ENCODE measurements at regions not wholly inside any gene's neighbourhood (a gene's known extent, or its start where the extent isn't known, plus 50 kb on each side); places are given as distances from the start of the nearest gene placed in this dataset.
A peak's percentile ranks its signal among the peaks of the same experiment; 100 is the strongest.
"Not testable (repeated sequence)": the region's sequence is repeated elsewhere in the genome, so short reads cannot be mapped to it uniquely, and the experiment has no call there.

DNA sequence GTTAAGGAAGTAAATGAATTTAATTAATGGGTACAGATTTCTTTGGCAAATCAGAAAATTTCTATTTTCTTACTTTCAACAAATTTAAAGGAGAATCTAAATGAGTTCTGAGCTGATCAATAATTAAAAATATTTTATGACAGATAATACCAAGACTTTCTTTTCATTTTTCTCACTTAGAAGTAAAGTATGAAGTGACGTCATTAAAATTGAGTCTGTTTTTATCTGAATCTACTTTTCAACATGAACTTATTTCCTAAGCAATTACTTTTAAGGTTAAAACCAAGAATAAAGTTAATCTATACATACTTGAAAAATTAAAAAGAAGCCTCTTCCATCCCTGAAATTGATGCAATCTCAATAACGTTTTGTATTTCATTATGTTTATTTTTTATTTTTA is 552.8 kb upstream of the ST8SIA4 start:
- no peak for DNase-seq

GRCh38 chr5:101455048-101455447 is 552.0 kb upstream of the ST8SIA4 start:
- DNase-seq, result no peak

DNA sequence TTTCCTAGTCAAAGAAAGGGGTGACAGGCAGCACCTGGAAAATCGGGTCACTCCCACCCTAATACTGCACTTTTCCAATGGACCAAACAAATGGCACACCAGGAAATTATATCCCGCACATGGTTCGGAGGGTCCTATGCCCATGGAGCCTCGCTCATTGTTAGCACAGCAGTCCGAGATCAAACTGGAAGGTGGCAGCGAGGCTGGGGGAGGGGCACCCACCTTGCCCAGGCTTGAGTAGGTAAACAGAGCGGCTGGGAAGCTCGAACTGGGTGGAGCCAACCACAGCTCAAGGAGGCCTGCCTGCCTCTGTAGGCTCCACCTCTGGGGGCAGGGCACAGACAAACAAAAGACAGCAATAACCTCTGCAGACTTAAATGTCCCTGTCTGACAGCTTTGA is 539.2 kb upstream of the ST8SIA4 start:
- not testable (repeated sequence) for DNase-seq

DNA sequence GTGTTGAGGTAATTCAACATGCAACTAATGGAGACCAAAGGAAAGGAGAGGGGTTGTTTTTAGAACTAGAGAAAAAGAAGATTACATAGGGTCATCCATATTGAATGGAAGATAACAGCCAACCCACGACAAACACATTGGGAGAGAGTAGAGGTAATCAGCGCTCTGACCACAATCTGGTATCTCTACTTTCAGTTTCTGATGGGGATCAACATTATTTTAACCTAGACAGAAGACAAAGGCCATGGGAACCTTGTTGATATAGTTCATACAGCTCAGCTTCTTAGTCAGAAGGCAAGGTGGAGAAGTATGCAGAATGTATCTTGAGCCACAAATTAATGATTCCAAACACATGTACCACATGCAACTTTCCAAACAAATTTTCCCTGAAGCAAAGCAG is 537.1 kb upstream of the ST8SIA4 start:
- no peak for DNase-seq

DNA sequence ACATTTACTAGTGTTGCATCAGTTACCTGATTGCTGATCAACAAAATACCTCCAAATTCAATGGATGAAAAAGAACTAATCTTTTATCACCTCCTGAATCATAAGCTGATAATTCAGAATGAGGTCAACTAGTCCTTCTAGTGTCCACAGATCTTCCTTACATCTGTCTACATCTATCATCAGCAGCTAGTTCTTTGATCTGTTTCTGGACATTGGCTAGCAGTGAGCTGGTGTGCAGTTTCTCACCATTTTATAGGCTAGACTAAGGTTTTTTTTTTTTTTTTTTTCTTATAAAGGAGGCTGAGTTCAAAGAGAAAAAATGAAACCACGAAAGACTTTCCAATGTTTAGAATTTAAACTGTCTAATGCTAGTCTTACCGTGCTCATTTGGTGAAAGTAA is 534.3 kb upstream of the ST8SIA4 start:
- DNase-seq, result no peak

DNA sequence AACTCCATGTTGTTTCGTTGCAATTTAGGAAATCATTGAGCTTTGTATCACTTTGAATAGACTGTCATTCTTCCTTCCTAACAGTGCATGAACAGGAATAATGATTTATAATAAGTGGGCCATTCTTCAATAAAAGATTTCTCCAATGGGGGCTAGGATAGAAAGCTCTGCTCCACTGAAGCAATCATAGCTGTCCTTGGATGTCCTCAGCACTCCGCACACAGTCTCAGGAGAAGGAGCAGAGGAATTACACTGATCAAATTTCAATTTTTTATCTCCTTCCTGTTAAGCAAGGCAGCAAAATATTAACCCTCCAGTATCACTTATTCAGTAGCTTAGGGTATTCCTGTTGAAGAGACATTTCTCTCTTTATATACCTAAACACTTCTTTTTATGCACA is 532.7 kb upstream of the ST8SIA4 start:
- DNase-seq, result no peak

DNA sequence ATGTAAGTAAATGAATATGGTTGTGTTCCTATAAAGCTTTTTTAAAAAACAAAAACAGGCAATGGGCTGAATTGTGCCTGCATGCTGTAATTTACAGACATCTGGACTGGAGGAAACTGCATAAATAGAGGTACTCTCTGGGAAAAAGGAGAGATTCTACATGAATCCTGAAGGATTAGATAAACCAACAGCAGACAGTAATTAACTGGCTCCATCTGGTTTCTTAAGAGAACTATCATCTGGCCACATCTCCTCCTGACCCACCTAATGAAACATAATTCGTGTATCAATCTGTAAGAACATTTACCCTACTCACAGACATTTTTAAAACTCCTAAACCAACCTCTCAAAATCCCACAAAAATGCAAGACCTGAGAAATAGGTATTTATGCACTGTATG is 528.1 kb upstream of the ST8SIA4 start:
- no peak for DNase-seq

GRCh38 chr5:101430551-101430950 is 527.5 kb upstream of the ST8SIA4 start:
- DNase-seq, result no peak

GRCh38 chr5:101429241-101429640 is 526.2 kb upstream of the ST8SIA4 start:
- no peak for DNase-seq

GRCh38 chr5:101425339-101425859 is 522.3 kb upstream of the ST8SIA4 start:
- no peak for DNase-seq

DNA sequence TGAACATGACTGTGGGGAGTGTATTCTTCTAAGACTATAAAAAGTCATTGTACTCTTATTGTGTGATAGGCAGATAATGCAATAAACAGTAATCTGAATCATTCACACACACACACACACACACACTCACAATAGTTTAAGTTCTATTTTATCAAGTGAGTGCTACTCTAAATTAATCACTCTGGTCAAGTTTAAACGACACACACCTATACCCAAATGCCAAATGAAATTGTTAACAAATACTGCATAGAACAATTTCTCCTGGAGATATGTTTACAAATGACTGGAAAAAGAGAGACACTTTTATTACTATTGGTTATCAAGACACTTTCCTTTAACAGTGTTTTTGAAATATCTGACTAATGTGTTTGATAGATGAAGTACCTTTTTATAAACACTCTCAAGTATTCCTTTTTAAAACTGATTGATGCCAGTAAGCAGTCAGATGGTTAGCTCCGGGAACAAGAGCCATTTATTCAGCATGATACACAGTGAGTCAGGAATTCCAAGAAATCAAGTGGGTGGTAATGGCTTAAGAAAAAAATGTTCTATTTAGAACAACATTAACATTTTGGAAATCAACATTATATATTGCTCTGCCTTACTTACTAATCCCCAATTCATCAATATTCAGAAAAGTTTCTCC is 521.6 kb upstream of the ST8SIA4 start:
- no peak for DNase-seq

- no peak for DNase-seq
These were observed 515.6 kb upstream of the ST8SIA4 start for GRCh38 chr5:101418713-101419118.

DNA sequence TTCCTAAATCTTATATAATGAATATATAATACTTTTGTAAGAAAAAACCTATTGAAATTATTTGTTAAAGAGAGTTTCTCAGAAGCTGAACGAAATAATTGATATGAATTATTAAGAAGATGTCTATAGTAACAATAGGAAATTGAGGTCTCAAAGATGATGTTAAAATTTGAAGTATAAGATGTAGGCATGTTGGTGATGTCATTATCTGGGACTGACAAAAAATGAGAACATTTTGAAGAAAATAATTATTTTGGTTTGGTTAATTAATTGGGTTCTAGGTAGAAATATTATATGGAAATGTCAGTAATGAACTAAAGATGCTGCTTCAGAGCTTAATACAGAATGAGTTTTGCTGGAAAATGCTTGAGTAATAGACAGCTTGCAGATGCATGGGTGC is 501.4 kb upstream of the ST8SIA4 start:
- DNase-seq, result no peak

GRCh38 chr5:101393795-101394450 is 490.8 kb upstream of the ST8SIA4 start:
- no peak for DNase-seq

GRCh38 chr5:101390151-101390908 is 487.2 kb upstream of the ST8SIA4 start:
- peak; percentile 35 for DNase-seq

DNA sequence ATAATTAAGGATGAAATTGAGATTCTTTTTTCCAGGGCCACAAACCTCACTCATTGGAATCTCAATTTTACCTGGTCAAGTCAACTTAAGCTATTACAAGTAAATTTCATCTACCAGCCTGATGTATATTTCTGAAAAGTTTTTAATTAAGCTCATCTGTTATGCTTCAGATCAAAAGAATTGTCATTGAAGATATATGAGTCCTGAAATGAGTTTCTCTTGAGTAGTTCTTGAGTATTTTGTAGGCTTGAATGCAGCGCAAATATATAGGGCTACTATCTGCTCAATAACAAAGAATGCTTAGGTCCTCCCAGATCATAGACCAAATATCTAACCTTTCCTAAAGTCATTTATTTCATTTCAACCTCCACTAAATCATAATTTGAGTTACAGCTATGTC is 482.2 kb upstream of the ST8SIA4 start:
- DNase-seq, result no peak

GRCh38 chr5:101370181-101370580 is 467.1 kb upstream of the ST8SIA4 start:
- no peak for DNase-seq

GRCh38 chr5:101364469-101364868 is 461.4 kb upstream of the ST8SIA4 start:
- no peak for DNase-seq

GRCh38 chr5:101362067-101362466 is 459.0 kb upstream of the ST8SIA4 start:
- DNase-seq, result no peak

DNA sequence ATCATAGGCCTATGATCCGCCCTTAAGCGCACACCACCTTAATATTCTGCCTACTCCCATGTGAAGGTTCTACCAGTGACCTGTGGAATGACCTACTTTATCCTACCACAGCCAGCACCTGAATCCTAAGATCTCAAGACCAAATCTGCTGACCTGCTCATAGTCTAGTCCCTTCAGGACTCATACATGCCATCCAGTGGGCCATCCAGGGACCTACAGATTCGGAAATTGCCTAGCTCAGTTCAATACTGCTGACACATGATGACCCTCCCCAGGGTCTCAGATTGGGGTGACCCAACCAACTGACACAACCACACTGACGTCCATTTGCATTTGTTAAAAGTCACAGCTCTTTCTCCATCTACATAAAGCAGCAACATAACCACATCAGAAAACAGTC is 443.8 kb upstream of the ST8SIA4 start:
- no peak for DNase-seq

- DNase-seq, result no peak
These were observed 443.4 kb upstream of the ST8SIA4 start for GRCh38 chr5:101346447-101346846.

GRCh38 chr5:101338226-101338625 is 435.1 kb upstream of the ST8SIA4 start:
- no peak for DNase-seq

GRCh38 chr5:101327816-101328215 is 424.7 kb upstream of the ST8SIA4 start:
- DNase-seq, result no peak

DNA sequence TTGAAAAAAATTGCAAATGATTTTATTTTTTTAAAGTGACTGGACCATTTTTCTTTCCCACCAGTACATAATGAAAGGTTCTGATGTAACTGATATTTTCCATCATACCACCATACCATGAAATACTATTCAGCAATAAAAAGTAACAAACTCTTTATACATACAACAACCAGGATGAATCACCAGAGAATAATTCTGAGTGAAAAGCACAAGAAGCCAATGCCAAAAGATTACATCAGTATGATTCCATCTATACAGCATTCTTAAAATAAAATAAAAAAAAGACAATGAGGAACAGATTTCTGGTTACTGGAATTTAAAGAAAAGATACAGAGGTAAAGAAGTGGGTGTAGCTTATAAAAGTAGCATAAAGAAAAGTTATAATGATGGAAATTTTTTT is 423.7 kb upstream of the ST8SIA4 start:
- DNase-seq, result no peak

Measured in NCI-H1105 (cell line).